GM13976 (cell line): ENCODE measurements at regions not wholly inside any gene's neighbourhood (a gene's known extent, or its start where the extent isn't known, plus 50 kb on each side); places are given as distances from the start of the nearest gene placed in this dataset.

ENCODE experiments used
- DNase-seq: peaks from one replicate; pipeline ENCODE4 v3.0.0; 2012; ENCODE audit warnings: low spot score
- in situ Hi-C: fragments of 300-500 bp; cut with MboI; formaldehyde crosslinking; loops from one replicate; pipeline ENCODE4 v1.12.0; 2022; ENCODE audit warnings: low sequenced_read_pairs, mixed read lengths, inconsistent platforms; ENCODE audit not compliant: unreplicated experiment
- TF ChIP-seq, protein P1 (sequence below): IDR thresholded peaks from 2 replicates; pipeline ENCODE4 v1.5.1; 2012; ENCODE audit warnings: borderline replicate concordance, mild to moderate bottlenecking; ENCODE audit not compliant: insufficient read depth; ENCODE audit errors: extremely low read depth, missing control alignments, control extremely low read depth

DNA sequence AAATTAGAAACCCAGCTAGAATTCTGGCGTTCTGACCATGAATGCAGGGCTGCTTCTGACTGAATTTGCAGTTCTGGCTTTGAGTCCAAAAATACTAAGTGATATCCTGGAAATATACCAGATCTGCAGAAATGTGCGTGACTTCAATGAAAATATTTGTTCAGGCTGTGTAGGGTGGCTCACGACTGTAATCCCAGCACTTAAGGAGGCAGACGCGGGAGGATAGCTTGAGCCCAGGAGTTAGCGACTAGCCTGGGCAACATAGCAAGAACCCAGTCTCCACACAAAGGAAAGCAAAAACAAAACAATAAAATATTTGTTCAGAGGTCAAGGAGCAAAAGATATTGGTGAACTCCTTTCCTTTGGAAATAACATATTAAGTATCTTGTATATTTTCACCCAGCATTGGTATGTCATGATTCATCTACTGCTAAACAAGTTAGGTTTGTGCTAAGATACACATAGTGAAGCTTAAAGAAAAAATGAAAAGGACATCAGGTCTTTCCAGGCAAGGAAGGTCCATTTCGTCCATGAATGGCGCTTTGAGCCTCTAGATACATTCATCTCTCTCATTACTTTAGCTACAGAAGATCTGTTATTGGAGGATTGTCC, 239.2 kb downstream of the CMPK2 start:
- in situ Hi-C loops, result no loop called here
- no peak for DNase-seq
- TF ChIP-seq, protein P1, sequence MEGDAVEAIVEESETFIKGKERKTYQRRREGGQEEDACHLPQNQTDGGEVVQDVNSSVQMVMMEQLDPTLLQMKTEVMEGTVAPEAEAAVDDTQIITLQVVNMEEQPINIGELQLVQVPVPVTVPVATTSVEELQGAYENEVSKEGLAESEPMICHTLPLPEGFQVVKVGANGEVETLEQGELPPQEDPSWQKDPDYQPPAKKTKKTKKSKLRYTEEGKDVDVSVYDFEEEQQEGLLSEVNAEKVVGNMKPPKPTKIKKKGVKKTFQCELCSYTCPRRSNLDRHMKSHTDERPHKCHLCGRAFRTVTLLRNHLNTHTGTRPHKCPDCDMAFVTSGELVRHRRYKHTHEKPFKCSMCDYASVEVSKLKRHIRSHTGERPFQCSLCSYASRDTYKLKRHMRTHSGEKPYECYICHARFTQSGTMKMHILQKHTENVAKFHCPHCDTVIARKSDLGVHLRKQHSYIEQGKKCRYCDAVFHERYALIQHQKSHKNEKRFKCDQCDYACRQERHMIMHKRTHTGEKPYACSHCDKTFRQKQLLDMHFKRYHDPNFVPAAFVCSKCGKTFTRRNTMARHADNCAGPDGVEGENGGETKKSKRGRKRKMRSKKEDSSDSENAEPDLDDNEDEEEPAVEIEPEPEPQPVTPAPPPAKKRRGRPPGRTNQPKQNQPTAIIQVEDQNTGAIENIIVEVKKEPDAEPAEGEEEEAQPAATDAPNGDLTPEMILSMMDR, result no peak

DNA sequence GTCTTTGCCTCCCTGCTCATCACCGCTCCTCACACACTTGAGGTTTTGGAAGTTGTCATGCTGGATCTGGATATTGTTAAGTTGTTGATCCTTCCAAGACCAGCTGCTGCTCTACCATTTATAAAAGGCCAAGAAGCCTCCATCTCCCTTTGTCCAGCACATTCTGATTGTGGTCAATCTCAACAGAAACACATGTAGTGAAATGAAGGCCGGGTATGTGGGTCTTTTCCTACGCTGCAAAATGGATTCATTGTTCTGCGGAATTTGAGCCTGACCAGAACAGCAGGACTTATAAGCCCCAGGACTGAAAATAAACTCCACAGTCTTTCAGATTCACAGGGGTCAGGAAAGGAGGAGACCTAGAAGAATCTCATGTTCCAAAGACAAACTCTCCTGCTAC, 238.4 kb downstream of the CMPK2 start:
- in situ Hi-C loops, result no loop called here
- TF ChIP-seq, protein P1, result no peak
- DNase-seq, result no peak

DNA sequence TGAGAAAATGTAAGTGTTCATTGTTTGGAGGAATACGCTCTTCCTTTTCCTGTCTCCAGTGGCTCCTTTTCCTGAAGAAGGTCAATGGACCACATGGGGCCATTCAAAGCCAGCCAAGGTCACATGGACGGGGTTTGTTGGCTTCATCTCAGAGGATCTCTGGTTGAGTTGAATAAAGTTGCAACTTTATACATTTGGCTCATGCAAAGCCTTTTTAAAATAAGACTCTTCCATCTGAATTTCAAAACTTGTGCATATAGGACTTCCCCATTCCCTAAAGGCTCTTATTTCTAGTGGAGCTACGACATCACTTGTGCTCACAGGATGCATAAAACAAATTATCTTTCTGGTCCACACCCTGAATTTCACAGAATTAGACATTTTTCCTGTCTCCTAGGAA, 235.5 kb downstream of the CMPK2 start:
- in situ Hi-C loops, result no loop called here
- no peak for DNase-seq
- TF ChIP-seq, protein P1, result no peak

DNA sequence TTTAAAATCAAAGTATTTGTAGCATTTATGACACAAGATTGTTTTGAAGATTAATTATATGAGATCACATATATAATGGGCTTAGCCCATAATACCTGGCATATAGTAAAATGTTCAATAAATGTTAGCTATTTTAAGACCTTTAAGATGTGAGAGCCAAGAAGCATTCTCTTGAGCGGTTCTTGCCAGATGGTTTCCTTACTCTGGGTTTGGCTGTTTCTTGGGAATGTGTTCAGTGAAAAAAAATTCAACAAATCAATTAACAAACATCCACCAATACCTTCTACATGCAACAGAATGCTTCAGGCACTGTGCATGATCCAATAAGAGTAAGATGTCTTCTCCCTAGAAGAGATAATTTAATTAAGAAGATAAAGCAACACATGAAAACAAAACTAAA, 230.4 kb downstream of the CMPK2 start:
- TF ChIP-seq, protein P1, result no peak
- in situ Hi-C loops, result no loop called here

DNA sequence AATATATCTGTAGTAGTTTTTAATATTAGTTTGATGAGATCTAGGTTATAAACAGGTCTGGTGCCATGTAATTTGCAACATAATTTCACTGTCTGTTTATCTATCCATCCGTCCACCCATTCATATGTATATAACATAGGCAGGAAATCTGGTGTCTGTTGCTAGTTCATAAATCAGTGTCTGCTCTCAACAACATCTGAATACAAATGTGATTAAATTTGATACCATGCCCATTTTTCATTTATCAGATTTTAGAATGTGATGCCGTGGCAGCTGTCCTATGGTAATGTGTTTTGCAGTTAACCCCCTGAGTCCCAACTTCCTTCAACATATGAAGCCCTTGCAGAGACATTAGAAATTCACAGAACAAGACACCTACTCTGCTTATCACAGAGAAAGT, 228.4 kb downstream of the CMPK2 start:
- DNase-seq, result no peak
- TF ChIP-seq, protein P1, result no peak
- in situ Hi-C loops, result no loop called here

More for the DNA sequence above, 230.4 kb downstream of the CMPK2 start:
- DNase-seq, result no peak

DNA sequence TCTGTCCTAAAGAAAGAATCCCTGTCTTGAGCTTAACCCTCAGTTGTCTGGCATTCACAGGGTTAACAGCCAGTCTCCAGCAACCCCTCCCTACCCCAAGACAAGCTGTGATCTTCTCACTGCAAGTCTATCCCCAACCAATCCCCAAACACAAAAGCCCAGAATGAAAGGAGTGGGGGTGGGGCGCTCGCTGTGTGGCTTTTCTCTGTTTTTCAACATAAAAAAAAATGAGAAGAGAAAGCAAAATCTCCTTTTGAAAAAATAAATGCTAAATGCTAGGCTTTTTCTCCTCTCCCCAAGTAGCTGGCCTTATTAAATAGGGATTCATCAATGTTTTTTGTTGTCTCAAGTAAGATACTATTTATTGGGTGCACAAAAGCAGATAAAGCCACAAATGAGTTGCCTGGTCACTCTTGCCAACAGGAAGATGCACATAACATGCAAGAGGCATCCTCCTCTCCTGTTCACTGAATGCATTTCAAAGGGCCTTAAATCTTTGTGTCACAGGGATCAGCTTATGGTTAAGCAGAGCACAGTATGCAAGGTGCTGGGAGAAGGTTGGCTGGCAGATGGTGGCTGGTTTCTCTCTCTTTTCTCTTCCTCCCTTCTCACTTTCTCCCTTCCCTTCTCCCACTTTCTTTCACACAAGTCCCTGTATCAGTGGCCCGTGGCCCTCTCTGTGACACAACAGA, 225.6 kb downstream of the CMPK2 start:
- TF ChIP-seq, protein P1, result no peak
- DNase-seq, result no peak
- in situ Hi-C loops, result no loop called here
